ENCODE measurements at regions not wholly inside any gene's neighbourhood (a gene's known extent, or its start where the extent isn't known, plus 50 kb on each side); places are given as distances from the start of the nearest gene placed in this dataset.

DNA sequence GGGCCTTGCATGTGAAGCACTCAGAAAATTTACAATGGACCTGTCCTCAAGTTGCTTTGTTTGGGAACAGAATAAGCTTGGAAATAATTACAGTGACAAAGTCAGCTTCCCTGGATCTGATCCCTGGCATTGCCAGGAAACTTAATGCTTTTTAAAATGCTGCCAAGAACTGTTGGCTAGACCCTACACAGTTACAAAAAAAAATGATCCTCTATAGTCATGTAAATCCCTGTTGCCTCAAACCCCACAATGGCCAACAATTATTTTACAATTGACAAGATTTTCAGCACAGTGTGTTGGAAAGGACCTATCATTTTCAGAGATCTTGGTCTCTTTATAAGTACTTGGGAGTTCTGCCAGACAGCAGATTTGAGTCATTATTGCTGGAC lies 470.4 kb upstream of the ACVR2A start:
- Histone ChIP-seq H2AK5ac (ENCODE audit: insufficient read length, low read length) (no peak overlapping the region), H4K5ac (ENCODE audit: insufficient read length, low read depth, low read length) (no peak overlapping the region), H3K9ac (ENCODE audit: extremely low read depth, insufficient read length, low read length) (no peak overlapping the region), H3K4ac (ENCODE audit: low read depth, low read length) (no peak overlapping the region), H4K91ac (ENCODE audit: insufficient read length, low read depth, low read length) (no peak overlapping the region), H3K27me3 (ENCODE audit: insufficient read depth, low read length) (no peaks in the 10 kb centered on the region), H3K23ac (ENCODE audit: insufficient read length, low read depth, low read length) (no peak overlapping the region), H3K27ac (ENCODE audit: insufficient read length, low read depth, low read length) (no peak overlapping the region), H3K56ac (ENCODE audit: insufficient read length, low read depth, low read length) (no peak overlapping the region), H2BK5ac (ENCODE audit: insufficient read length, low read length) (no peak overlapping the region), H3K14ac (ENCODE audit: insufficient read depth, low read length) (no peak overlapping the region), H2BK120ac (ENCODE audit: low read depth, low read length, poor library complexity, severe bottlenecking) (no peak overlapping the region), H3K79me2 (ENCODE audit: insufficient read depth, low read length) (no peaks in the 10 kb centered on the region), H4K8ac (replicated peaks; ENCODE audit: insufficient read length, low read depth, low read length) (no peak overlapping the region), H2BK20ac (ENCODE audit: low read depth, low read length, poor library complexity, severe bottlenecking) (no peak overlapping the region), H3K79me1 (ENCODE audit: insufficient read depth, low read depth, low read length, poor library complexity, severe bottlenecking) (no peaks in the 10 kb centered on the region), H2AFZ (ENCODE audit: low read length) (no peak overlapping the region), H3K9me3 (ENCODE audit: control insufficient read depth, low read depth, low read length) (no peaks in the 10 kb centered on the region), H3K4me1 (ENCODE audit: insufficient read depth, low read length) (no peaks in the 10 kb centered on the region), H2BK12ac (ENCODE audit: insufficient read length, low read depth, low read length) (no peak overlapping the region), H3T11ph (ENCODE audit: low read length) (no peak overlapping the region), H4K20me1 (ENCODE audit: control insufficient read depth, insufficient read depth, insufficient read length) (no peaks in the 10 kb centered on the region), H2BK15ac (ENCODE audit: low read depth, low read length) (no peak overlapping the region), H3K4me2 (ENCODE audit: insufficient read depth, insufficient read length, low read length) (no peak overlapping the region), H3K23me2 (ENCODE audit: insufficient read length, low read depth, low read length, poor library complexity, severe bottlenecking) (no peaks in the 10 kb centered on the region), H3K18ac (ENCODE audit: insufficient read length, low read depth, low read length) (no peak overlapping the region)
- H3K4me1 Mint-ChIP-seq, result peaks cover 3 to 8% of the 10 kb centered on the region in 2 experiments; a peak in 3 of 4 replicates
- DNase-seq, result no peak
- H3K4me3 Mint-ChIP-seq, result no peak overlapping the region
- TF ChIP-seq, protein P1, sequence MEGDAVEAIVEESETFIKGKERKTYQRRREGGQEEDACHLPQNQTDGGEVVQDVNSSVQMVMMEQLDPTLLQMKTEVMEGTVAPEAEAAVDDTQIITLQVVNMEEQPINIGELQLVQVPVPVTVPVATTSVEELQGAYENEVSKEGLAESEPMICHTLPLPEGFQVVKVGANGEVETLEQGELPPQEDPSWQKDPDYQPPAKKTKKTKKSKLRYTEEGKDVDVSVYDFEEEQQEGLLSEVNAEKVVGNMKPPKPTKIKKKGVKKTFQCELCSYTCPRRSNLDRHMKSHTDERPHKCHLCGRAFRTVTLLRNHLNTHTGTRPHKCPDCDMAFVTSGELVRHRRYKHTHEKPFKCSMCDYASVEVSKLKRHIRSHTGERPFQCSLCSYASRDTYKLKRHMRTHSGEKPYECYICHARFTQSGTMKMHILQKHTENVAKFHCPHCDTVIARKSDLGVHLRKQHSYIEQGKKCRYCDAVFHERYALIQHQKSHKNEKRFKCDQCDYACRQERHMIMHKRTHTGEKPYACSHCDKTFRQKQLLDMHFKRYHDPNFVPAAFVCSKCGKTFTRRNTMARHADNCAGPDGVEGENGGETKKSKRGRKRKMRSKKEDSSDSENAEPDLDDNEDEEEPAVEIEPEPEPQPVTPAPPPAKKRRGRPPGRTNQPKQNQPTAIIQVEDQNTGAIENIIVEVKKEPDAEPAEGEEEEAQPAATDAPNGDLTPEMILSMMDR (conservative IDR thresholded peaks at IDR 0.05), result no peak
- no peak overlapping the region for H3K27ac Mint-ChIP-seq
- H3K9me3 Mint-ChIP-seq, result peaks cover 0 to 3% of the 10 kb centered on the region in 2 experiments; a peak in 1 of 5 replicates
- H3K27me3 Mint-ChIP-seq (ENCODE audit: low read depth), result no peaks in the 10 kb centered on the region; the same call in 1 of the 2 replicates
- H3K36me3 Mint-ChIP-seq (ENCODE audit: insufficient read depth in 1 of 3, low read depth in 3 of 3), result no peaks in the 10 kb centered on the region
